GM19372 (cell line): ENCODE measurements at regions not wholly inside any gene's neighbourhood (a gene's known extent, or its start where the extent isn't known, plus 50 kb on each side); places are given as distances from the start of the nearest gene placed in this dataset.

Experiments
- ATAC-seq: cut with Tn5 transposase; IDR thresholded peaks from one replicate; pipeline ENCODE4 v1.9.1; 2021; ENCODE audit warnings: mild to moderate bottlenecking, low read depth, moderate library complexity; ENCODE audit not compliant: unreplicated experiment

DNA sequence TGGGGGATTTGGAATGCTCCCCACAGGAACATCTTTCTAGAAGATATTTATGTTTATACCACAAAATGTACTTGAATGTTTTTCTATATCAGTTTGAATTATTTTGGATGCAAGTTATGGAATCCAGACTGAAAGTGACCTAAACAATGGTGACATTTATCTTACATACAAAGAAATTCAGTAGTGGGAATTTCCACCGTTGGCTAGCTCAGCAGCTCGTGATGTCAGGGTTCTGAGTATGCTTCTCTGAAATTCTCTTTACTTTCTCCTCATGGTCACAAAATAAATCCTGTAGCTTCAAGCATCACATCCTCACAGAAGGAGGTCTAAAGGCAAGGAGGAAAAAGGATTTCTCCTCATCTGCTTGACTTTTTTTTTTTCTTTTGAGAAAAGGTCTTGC lies 105.3 kb downstream of the AKAIN1 start:
- ATAC-seq = no peak

DNA sequence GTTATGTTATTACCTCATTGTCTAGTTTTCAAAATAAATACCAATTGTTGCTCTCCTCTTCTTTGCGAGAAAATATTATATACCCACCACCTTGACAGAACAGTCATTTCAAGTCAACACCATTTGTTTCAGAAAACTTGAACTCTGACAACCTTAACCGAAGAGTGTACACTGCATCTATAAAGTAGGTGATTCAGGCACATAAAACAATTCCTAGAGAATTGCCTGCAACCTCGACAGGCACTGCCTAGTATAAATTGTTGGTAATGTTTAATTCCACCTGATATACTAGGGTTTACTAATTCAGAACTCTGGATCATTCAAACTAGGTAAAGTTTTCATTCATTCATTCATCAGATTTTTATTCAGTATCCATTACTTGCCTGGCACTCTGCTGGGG lies 121.8 kb downstream of the AKAIN1 start:
- ATAC-seq = no peak

DNA sequence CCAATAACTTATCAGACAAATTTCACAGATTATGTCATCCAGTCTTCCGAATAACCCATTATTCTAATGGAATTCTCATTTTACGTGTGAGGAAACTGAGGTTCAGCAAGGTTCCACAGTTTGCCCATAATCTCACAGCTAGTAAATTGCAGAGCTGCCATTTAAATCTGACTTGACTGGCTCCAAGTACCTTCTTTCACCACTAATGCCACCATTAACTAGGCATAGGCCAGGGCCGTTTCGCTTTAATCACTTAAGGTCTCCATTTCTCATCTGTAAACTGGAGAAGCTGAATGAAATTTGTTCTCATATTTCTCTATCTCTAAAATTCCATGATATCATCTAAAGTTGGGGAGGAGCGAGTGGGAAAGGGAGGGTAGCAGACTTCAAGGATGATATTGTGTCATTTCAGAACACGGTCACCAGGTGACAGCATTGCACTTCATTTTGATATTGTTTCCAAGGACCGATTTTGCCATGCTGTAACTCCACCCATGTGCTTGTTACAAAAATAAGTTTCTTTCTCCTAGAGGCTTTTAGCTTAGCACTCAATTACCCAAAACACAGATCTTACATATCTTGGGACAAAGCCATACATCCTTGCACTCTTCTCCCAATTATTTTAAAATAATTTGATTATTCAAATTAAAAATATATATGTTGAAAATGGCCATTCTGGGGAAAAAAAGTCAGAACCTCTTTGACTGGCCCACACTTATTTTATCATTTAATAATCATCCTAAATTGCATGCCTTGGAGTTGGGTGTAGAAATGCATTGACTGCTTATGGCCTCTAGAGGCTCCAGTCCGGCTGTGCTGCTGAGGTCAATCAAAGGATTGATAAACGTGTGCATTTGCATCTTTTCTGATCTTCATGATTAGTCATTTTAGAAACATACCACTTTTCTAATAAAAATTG lies 123.8 kb downstream of the AKAIN1 start:
- peak; percentile 78 for ATAC-seq

DNA sequence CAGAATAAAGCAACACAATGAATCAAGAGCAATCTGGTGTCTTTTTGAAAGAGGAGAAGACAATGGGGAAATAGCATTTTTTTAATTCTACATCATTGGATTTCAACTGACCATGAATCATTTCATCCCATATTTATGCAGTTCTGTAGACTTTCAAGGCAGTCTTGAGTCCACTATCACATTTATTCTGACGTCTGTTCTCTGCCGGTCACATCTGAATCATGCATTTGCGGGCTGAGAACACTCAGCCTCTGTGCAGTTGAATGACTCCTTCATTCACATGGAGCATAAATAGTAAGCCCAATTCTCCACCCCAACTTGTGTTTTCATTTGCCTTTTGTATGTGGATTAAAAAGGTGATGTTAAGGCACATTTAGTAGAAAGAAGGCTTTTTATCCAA lies 128.2 kb downstream of the AKAIN1 start:
- no peak for ATAC-seq

DNA sequence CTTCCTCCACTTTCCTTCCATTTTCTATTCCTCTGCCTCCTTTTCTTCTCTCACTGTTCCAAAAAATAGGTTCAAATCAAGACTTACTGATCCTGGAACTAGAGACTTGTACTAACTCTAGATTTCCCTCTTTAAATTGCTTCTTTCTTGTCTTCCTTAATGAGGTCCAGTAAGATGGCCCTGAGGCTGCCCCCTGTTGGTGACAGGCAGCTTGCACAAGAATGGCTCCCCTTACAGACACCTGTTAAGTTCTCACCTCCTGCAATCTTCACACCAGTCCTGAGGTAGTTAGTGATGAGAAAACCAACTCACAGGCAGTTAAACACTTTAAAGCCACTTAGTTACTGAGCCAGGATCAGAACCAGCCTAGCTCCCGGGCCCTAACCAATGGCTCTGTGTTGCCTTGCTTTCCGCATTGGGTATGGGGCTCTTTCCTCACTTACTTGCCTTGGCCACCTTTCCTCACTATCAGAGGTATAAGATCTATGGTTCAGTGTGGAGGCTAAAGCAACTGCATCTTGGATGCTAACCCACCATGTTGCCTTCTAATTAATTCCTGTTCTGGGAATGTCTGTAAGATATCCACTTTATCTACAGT lies 130.6 kb downstream of the AKAIN1 start:
- ATAC-seq = no peak

DNA sequence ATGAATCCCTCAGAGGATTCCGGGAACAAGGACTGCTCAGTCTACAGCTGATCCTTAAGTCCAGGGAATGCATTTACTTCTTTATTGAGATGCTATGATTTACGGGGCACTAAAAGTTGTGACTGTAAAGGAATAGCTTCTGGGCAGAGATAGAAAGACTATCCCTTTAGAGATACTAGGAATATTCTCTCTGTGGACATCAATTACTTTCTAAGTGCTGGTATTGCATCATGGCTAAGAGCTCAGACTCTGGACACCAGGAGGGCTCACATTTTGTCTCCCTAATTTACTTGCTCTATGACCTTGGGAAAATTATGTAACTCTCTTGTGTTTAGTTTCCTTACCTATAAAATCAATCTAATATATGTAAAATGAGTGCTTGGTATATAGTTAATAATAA lies 131.4 kb downstream of the AKAIN1 start:
- no peak for ATAC-seq

DNA sequence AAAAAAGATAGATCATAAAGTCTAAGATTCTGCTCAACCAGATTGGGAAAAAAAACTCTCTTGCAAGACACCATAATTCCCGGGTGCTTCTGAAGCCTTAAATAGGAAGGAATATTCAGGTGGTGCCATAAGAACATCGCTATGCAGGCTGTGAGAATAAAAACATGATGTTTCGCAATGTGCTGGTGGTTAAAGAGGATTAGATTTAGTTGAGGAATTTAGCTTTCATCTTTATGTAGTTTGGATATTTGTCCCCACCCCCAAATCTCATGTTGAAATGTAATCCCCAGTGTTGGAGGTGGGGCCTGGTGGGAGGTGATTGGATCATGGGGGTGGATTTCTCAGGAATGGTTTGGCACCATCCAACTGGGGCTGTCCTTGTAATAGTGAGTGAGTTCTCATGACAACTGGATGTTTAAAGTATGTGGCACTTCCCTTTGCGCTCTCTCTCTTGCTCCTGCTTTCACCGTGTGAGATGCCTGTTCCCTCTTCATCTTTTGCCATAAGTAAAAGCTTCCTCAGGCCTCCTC lies 132.2 kb downstream of the AKAIN1 start:
- no peak for ATAC-seq

DNA sequence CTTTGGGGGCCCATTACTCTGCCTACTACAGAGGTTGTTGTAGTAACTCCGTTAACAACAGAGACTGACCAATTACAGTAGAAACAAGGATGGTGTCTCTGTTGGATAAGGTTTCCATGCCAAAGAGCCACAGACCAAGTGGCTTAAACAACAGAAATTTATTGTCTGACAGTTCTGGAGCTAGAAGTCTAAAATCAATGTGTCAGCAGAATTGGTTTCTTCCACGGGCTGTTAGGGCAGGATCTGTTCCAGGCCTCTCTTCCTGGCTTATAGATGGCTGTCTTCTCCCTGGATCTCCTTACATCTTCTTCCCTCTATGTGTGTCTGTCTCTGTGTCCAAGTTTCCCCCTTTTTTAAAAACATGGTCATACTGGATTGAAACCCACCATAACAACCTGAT lies 135.3 kb downstream of the AKAIN1 start:
- ATAC-seq = no peak

DNA sequence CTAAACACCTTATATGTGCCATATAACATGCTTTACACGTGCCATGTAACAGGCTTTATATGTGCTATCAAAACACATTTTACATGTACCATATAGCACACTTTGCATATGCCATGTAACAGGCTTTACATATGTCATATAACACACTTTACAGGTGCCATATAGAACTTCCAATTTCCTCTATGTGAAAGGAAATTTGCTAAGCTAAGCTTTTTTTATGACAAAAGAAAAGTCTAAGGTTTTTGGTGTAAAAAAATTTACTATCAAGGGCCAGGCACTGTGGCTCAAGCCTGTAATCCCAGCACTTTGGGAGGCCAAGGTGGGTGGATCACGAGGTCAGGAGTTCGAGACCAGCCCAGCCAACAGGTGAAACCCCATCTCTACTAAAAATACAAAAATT lies 136.5 kb downstream of the AKAIN1 start:
- no peak for ATAC-seq

DNA sequence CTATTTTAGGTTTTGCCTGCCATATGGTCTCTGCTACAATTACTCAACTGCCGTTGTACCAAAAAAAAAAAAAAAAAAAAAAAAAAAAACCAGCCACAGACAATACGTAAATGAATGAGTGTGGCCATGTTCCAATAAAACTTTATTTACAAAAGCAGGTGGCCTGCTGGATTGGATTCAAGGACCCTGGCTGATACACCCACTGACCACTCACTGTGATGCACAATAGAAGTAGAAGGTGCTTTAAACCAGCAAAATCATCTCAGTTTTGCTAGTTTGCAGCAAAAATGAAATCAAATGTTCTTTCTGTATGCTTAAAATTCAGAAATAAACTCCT lies 137.4 kb downstream of the AKAIN1 start:
- no peak for ATAC-seq

DNA sequence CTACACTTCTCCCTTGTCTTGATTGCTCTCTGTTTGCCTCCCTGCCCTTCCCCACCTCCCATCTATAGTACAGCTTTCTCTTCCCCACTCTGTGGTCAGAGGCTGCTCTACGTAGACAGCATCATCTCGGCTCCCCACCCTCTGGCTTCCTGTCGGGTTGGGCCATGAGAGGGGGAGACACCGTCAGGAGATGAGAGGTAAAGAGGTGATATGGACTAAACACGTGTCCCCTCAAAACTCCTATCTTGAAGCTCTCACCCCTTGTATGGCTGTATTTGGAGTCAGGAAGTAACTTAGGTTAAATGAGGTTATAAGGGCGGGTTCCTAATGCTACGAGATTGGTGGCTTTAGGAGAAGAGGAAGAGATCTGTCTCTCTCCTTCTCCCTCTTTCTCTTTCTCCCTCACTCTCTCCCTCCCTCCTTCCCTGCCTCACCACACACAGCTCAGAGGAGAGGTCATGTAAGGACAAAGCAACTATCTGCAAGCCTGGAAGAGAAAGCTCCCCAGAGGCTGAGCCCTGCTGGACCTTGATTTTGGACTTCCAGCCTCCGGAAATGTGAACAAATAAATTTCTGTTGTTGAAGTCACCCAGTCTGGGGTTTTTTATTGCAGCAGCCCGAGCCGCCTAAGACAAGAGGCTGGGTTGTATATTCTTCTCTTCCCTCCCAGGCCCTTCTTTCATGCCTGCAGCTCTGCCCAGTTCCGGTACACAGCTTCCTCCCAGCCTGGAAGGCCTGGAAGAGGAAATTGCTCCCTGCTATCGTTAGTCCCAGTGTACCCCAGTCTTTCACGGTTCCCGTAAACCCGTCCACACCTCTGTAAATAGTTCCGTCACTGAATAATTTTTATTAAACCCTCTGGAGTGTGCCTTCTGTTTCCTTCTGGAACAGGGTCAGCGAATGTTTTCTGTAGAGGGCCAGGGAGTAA lies 138.0 kb downstream of the AKAIN1 start:
- ATAC-seq = no peak

DNA sequence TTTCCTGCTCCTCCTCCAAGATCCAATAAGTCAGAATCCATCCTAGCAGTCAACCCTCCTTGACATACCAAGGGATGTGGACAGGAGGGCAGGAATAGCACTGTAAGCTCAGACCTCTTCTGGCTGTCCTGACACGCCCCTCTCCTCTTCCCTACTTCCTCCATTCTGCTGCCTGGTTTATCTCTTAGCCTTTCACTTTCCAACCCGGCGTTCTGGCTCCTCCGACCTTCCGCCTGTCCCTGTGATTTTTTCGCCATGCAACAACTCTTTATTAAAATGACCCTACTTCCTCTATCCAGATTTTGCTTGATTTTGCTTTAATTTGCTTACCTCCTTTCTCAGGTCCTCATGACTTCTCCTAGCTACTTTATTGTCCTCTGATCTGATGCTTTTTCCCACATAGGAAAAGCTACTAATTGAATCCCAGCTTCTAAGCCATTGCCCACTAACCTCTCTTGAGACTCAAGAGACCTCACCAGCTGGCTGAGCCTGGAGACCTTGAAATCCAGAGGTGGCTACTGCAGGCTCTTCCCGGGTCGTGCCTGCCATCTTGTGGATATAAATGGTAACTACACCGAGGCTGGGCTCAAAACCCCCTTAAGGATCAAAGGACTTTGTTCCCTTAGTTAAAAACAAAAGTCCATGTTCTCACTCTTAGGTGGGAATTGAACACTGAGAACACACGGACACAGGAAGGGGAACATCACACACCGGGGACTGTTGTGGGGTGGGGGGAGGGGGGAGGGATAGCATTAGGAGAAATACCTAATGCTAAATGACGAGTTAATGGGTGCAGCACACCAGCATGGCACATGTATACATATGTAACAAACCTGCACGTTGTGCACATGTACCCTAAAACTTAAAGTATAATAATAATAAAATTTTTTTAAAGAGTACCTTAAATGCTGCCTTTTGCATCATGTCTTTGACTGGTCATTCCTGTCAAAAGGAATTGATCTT lies 139.4 kb downstream of the AKAIN1 start:
- peak; percentile 70 for ATAC-seq

DNA sequence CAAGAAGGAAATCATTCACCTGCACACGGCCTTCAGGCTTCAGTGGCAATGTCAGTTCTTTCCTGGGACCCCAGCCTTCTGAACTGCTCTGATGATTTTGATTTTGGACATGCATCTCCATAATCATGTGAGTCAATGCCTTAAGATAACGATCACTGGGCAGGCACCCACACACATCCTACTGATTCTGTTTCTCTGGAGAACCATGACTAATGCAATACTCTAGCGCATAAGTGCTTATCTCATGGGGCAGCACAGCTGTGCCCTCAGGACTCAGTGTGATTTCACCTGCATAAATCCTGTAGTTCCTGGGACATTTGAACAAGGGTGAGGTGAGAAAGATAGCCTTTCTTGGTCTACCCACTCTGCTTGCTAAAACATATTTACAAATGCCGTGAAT lies 144.6 kb downstream of the AKAIN1 start:
- ATAC-seq = no peak

DNA sequence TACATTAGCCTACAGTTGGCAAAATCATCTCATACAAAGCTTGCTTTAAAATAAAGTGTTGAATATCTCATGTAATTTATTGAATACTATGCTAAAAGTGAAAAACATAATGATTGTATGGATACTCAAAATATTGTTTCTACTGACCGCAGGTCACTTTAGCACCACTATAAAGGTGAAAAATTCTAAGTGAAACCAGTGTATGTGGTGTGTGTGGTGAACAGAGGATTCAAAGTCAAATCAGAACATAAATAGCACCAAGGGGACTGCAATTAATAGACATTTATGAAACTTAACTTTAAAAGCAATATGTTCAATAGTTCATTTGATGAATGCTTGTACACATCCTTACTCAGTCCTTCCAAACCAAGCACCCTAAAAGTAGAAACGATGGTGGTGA lies 145.8 kb downstream of the AKAIN1 start:
- no peak for ATAC-seq

DNA sequence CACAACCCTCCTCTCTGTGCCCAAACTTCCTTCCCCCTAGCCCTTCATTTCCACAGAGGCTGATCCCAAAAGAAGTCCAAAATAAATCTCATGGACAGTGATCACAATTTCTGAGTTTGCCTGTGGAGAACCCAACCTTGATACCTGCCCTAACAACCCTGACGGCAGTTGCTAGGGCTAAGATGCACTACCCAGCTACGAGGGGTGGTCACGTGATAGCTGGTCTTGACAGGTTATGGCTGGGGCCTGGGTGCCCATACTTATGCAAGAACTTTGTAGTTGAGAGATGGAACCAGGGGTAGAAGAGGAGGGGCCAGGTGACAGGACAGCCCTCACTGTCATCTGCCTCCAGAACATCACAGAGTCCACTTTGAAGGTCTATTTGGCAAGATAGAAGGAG lies 147.9 kb downstream of the AKAIN1 start:
- ATAC-seq = no peak

DNA sequence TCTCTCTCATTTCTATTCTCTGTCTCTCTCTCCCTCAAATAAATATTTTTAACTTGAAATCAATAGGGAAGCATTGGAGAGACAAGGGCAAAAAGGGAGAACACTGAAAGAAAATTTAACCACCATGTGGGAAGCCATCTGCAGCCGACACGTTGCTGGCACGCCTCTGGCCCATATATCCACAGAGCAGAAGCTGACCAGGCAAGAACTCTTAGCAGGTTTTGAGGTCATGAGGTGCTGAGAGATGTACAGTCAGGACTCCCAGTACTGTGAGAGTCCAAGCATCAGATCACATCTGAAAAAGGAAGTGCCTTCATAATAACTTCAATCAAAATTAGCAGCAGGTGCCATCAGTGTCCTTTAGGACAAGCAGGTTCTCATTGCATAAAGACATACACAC lies 156.6 kb downstream of the AKAIN1 start:
- no peak for ATAC-seq

DNA sequence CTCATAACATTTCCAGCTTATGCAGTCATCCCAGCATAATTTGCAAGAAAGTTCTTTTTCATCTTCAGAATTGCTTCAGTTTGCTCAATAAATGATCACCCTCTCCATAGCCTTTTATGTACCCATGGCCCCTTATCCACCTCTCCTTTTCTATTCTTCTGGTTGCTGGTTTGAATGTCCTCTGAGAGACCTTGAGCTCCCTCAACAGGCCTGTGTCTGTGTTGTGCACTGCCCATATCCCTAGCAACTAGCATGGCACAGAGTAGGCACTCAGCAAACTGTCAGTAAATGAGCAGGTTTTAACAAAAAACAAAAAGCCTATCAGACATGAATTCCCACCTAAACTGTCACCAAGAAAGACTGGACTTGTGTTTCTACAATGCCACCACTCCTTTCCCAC lies 160.5 kb downstream of the AKAIN1 start:
- no peak for ATAC-seq

DNA sequence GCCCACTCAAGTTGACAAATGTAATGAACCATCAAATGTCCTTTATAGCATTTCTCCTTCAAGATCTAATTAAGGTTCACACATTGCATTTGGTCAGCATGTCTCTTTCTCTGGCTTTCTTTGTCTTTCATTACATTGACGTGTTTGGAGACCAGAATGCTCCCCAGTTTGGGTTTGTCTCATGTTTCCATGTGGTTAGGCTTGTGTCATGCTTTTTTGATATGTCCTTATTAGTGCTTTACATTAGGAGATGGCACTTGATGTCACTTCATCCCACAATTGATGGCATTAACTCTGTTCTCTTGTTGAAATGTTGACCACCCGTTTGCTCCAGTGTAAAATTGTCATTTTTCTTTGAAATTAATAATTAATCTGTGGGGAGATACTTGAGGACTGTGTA lies 165.8 kb downstream of the AKAIN1 start:
- no peak for ATAC-seq

DNA sequence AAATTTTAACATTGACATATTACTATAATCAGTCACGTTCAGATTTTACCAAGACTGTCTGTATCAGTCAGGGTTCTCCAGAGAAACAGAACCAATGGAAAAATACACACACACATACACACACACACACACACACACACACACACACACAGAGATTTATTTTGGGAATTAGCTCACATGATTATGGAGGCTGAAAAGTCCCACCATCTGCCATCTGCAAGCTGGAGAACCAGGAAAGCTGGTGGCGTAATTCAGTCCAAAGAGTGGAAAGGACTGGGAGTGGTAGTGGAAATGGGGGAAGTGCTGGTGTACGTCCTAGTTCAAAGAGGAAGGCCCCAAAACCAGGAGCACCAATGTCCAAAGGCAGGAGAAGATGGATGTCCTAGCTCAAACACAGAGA lies 166.4 kb downstream of the AKAIN1 start:
- ATAC-seq = no peak

DNA sequence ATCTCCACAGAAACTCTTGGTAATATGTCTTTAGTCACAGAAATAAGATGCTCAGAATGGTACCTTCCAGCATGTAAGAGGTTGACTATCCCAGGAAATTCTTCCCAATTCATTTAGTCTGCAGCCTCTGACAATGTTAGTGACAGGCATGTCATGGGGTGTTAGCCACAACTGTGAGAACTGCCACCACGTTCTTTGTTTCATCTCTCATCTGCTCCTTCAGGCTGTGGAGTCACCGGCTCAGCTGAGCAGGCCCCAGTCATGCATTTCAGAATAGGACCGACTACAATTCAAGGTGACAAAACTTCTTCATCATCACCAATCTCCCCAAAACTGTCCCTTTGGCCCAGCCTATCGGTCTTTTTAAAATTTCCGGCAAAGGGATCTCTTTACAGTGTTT lies 167.5 kb downstream of the AKAIN1 start:
- ATAC-seq = no peak
